ENCODE measurements at regions not wholly inside any gene's neighbourhood (a gene's known extent, or its start where the extent isn't known, plus 50 kb on each side); places are given as distances from the start of the nearest gene placed in this dataset.

DNA sequence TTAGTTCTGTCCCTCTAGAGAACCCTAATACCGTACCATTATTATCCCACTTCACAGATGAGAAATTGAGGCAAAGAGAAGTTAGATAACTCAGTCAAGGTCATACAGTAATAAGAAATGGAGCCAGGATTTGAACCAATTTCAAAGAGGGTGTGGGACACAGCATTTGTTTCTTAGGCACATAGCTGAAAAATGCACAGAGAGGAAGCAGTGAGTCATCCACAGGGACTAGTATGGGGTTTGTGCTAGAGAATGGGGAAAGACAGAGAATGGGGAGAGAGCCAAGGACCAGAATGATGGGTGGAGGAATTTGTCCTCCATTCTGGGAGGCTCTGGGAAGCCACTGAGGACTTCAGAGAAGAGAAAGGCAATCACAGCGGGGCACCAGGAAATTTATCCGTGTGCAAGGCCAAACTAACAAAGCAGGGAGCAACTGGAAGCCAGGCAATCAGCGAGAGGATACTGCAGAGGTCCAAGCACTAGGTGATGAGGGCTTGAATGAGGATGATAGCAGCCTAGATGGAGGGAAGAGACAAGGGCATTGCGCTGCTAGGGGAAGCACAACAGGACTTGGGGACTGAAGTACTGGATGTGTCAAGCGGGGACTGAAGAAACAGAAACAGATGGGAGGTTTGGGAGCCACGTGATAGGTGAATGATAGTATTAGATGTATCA, 78.1 kb upstream of the ZFHX3 start:
- TF ChIP-seq, protein P1, sequence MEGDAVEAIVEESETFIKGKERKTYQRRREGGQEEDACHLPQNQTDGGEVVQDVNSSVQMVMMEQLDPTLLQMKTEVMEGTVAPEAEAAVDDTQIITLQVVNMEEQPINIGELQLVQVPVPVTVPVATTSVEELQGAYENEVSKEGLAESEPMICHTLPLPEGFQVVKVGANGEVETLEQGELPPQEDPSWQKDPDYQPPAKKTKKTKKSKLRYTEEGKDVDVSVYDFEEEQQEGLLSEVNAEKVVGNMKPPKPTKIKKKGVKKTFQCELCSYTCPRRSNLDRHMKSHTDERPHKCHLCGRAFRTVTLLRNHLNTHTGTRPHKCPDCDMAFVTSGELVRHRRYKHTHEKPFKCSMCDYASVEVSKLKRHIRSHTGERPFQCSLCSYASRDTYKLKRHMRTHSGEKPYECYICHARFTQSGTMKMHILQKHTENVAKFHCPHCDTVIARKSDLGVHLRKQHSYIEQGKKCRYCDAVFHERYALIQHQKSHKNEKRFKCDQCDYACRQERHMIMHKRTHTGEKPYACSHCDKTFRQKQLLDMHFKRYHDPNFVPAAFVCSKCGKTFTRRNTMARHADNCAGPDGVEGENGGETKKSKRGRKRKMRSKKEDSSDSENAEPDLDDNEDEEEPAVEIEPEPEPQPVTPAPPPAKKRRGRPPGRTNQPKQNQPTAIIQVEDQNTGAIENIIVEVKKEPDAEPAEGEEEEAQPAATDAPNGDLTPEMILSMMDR (conservative IDR thresholded peaks at IDR 0.05; ENCODE audit: low read length), result no peak
- no peak for TF ChIP-seq EZH2phosphoT487 (IDR thresholded peaks at IDR 0.05; ENCODE audit: borderline replicate concordance, low read depth, low read length)

Measured in OCI-LY7 (cell line).